ENCODE measurements at regions not wholly inside any gene's neighbourhood (a gene's known extent, or its start where the extent isn't known, plus 50 kb on each side); places are given as distances from the start of the nearest gene placed in this dataset.

DNA sequence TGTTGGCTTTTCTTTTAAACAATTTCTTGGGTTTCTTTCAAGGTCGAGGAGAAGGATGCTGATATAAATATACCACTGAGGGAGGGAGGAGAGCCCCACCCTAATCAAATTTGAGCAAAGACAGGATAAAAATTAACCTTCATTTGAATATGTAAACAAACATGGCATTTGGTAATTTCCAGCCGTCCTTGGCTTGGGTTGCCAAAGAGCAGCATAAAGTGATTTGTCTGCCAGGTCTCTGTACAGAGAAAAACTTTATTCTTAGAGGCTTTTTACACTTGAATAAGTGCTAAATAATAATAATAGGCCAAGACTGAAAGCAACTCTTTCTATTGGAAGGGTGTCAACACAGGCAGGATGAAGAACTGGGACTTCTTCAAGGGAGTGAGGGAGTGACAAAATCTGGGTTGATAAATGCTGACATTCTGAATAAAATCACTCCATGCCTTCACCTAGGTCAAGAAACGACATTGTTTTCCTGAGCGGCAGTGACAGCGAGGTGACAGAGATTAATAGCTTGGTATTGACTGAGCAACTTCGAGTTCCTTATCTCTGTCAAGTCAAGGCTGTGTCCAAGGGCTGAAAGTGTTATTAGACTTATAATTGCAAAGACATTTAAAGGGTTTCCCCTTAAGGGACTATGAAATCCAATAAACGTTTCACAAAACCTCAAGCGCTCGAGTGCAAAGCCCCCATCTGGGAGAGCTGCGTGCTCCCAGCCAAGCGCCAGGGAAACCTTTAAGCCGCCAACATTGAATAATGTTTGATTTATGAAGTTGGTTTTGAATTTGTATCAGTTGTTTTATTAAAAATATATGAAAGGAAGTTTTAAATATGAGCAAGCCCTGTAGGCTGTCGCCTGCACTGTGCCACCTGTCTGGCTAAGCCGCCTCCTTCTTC, 269.5 kb upstream of the N4BP1 start:
- DNase-seq: no peak

DNA sequence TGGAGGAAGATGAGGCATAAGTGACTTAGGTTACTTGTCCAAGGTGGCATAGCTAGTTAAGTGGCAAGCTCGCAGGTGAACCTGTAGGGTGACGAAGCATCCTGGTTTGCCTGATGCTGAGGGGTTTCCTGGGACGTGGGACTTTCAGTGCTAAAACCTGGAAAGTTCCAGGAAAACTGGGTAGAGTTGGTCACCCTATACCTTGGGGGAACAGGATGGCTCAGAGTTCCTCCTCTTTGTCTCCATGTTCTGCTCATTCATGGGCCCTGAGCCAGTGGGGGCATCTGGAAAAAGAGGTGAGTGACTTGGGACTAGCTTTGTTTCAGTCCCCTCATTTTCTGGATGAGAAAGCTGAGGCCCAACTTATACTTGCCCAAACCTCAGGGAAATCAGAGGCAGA, 268.0 kb upstream of the N4BP1 start:
- no peak for DNase-seq

DNA sequence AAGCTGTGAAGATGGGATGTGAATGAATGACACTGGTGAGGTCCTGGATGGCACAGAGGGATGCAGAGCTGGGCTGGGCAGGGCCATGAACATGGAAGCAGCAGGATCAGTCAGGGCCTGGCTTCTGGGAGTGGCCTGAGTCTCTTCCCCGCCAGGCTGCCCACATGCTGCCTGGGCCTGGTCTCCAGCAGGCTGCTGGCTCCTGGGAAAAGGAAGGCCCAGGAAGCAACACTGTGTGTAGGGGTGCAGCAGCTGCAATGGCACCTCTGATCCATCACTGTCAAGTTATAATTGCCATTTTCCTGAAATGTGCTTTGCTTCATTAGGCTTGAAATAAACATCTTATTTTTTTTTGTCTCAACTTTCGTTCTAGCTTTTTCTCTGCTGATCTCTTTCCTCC, 260.2 kb upstream of the N4BP1 start:
- no peak for DNase-seq

DNA sequence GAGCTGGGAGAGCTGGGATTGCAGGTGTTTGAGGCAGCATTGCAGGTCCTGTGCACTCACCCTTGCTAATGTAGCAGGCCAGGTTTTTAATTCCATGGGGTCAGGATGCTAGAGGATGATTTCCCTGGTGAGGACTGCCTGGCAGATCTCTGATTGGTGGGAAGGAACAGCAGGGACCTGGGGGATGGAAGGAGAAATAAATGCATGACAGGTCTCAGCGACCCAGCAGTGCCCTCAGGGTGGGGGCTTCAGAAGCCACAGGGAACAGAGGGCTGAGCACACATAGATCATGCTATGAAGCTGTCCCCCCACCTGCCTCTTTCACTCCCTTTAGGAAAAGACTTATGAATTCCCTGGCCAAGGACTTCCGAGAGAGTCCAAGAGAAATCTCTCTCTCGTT, 255.5 kb upstream of the N4BP1 start:
- no peak for DNase-seq

DNA sequence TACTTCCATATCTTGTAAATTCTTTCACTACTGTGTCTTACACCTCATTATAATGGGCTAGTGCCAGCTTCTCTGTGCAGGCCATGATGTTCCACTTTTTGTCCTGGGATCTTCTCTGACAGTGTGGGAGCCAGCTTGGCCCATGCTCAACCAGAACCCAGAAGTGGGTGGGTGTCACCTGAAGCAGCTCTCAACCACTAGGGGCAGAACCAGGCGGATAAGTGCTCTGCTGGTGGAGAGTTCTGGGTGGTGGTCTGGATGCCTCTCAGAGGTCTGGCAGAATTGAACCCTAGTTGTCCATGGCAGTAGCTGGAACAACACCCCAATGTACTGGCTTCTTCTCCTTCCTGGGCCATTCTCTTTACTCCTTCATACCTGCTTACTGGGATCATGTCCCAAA, 254.1 kb upstream of the N4BP1 start:
- no peak for DNase-seq

DNA sequence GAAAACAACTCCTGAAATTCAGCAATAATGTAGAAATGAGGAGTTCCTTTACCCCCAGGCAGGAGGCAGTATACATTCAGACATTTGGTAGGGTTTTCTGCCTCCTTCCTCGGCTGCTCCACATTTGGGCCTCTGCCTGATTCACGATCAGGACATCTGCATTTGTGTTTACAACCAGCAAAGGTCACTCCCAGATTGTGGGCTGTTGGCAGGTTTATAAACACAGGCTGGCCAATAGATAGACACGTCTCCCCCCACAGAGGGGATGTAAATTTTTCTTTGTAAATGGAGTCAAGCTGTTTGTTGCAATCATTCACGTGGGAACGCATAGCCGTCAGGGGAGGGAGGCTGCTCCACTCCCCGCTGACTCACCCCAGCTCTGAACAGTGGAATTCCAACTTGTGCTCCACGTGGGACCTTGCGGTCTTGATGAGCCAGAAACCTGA, 252.1 kb upstream of the N4BP1 start:
- no peak for DNase-seq

DNA sequence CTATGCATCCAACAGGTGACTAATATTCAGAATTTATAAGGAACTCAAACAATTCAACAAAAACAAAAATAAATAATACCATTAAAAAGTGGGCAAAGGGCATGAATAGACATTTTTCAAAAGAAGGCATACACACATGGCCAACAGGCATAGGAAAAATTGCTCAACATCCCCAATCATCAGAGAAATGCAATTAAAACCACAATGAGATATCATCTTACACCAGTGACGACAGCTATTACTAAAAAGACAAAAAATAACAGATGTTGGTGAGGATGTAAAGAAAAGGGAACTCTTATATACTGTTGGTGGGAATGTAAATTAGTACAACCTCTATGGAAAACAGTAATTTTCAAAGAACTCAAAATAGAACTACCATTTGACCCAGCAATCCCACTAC, 250.4 kb upstream of the N4BP1 start:
- DNase-seq: no peak

DNA sequence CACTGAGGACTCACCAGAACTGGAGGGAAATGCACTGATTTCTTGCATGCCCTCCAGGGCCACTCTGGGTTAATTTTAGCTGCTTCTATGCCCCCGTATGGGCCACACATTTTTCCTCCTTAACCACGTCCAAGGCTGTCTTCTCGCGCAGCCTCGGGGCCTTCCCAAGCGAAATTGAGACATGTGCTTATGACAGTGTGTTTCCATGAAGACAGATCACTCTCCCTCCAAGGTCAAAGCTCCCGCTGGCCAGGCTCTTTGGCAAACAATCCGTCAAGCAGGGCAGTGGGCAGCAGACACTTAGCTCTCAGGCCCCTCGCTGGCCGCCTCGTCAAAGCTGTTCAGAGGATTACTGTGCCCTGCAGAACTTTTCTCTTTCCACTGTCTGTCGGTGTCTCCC, 243.0 kb upstream of the N4BP1 start:
- DNase-seq: no peak

DNA sequence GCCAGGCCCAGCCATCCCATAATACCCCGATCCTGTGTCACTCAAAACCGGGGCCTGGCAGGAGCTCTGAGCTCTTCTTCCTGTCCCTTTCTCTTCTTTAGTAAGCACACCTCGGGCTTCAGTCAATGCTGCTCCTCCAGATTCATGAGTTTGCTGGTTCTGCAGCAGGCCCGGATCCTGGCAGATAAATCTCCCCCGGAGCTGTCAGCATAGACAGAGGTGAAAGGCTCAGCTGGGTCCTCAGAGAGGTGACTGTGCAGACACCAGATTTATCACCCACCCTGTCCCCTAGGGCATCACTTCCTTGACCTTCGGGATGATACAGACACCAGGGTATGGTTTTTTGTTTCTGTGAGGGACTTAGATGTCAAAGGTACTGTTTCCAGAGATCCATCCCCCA, 242.5 kb upstream of the N4BP1 start:
- DNase-seq: no peak

DNA sequence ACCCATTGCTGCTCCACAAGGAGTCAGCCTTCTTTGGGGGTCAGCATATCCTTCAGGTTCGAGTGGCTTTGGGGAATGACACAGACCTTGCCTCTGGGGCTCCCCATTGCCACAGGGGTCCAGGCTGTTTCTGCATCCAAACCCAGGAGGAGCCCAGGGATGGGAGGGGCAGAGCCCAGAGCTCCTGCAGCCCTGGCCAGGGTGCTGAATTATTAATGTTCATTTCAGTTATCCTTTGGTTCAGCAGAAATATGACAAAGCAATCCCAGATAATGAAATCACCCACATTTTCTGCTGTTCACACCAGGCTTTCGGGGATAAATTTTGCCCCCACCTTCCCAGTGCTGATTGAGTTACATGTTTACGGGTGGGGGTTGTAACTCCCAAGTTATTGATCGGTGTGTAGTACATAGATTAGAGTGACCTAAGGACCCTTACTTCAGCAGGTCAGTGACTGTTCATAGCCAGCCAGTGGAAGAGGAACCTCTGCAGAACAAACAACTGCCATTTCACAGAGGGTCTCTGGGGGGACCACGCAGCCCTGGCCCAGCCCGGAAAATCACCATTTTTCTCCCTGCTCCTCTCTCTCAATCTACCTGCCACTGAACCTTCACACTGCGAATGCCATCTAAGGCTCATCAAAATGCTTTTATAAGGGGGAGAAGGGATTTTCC, 240.3 kb upstream of the N4BP1 start:
- DNase-seq: no peak

DNA sequence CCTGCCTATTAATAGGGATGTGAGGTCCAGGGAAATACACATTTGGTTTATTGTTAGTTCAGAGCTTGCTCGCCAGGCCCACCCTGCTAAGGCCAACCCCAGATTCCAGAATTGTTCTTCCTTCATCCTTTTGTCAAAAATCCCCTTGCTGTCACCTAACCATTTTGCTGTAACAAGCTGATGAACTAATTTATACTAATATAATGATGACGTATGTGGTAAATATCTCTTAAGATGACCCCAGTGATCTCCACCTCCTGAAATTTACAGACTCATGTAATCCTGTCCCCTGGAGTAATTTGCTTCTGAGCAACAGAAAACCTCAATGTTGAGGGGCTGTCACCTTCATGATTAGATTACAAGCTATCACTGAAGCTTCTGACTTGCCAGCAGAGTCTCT, 236.3 kb upstream of the N4BP1 start:
- no peak for DNase-seq

DNA sequence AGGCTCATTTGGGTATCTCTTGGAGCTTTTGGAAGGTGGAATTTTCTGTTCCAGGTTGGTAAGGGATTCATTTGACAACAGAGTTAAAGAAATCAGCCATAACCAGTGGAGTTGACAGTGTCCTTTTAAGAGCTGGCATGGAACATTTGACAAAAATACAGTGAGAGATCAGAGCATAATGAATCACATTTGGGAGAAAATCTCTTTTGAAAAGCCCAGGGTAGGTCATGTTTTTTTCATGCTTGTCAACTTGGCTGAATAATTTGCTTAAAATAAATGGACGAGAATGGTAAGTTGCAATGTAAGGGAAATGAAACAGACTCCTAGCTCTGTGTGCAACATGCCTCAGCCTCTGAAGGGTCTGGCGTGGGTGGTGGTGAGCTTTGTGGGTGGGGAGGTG, 235.3 kb upstream of the N4BP1 start:
- DNase-seq: no peak

DNA sequence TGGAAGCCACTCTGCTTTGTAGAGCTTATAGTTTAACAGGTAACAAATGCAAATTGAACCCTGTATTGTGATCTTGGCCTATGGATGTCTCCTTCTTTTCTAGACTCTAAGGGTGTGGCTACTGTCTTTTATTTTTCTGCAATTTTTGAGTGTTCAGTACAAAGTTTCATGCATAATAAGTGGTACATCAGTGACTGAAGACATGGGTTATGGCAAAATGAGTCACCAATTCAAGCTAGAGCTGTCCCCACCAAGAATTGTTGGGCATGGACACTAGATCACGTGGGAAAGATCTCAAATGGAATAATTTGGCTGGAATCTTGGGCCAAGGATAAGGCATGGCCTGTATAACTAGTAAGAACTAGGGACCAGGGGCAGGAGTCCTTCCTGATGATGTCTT, 228.4 kb upstream of the N4BP1 start:
- no peak for DNase-seq

DNA sequence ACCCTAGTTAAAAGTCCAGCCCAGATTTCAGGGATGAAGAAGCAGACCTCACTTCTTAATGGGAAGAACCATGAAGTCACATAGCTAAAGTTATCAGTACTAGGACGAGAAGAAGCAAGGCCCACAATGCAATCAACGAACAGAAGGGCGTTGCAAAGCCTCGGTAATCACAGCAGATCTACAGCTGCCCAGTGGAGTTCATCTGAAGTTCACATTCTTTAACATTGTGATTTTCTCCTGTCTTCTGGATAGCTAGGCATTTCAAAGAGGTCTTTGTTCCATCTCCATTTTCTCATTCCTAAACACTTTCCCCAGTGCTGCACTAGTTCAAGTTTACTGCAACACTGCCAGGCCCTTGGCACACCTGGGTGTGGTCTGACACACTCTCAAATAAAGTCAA, 226.7 kb upstream of the N4BP1 start:
- no peak for DNase-seq

DNA sequence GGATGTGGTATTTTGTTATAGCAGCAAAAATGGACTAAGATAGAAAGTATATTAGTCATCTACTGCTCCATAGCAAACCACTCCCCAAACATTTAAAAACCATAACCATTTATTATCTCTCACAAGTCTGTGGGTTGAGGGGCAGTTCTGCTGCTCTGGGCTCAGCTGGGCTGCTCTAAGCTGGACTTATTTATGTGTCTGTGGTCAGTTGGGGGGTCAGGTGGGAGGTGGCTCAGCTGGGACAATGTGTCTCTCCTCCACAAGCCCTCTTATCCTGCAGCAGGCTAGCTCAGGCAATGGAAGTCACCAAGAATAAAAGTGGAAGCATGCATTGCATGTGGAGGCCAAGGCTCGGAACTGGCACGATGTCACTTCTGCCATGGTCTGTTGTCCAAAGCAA, 226.1 kb upstream of the N4BP1 start:
- no peak for DNase-seq

DNA sequence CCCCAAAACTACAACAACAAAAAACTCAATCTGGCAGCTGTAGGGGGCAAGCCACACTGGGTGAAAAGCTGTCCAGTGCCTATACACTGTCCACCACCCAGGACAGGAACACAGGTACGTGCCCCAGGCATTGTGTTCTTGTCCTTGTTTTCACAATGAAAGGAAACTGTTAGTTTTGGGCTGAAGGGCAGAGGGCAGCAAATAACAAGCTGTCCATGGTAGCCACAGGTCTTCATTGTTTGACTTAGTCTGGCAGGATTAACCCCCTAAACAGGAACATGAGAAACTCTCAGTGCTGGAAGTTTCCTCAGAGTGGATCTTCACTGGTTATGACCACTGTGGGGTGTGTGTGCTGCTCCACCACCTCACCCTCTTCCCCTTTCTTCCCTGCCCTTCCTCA, 224.6 kb upstream of the N4BP1 start:
- DNase-seq: no peak

DNA sequence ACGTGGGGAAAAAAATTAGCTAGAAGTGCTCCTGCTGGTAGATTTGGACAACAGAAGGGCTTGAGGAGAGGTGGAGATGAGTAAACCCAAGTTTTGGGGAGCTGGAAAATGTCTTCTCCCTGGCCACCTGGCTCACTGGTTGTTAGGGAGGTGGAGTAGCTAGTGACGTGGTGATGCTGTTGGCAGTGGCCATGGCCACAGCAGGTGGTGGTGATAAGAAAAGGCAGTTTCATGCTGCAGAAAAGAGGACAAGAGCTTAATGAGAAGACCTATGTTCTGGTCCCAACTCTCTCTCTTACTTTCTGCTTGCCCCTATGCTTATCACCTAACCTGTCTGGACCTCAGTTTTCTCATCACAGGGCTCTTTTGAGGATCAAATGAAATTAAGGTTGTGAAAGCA, 223.5 kb upstream of the N4BP1 start:
- no peak for DNase-seq

DNA sequence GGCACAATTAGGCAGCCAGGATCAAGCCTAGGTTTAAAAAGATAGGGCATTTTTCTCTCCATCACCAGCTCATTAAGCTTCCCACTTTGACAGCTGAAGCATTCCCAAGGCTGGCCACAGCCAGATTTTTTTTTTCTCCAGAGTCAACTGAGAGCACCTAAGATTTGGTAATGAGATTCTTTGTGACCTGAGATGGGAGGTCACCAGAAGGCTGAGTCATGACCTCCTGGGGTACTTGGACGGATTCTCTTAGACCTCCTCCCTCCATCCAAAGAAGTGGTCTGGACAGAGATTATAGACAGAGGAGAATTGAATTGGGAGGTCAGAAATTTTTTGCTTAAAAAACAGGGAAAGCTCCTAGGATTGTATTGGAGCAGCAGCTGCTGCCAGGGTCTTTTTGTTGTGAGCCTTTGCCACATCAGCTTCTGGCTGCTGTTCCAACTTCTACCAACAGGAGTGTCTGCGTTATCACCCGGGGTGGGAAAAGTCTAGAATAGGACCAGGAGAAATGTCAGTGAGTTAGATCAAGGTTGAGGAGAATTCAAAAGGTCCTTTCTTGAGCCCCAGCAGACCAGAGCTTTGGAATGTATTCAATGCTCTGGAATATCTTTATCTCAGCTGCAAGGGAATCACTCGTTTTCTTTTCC, 221.2 kb upstream of the N4BP1 start:
- no peak for DNase-seq

DNA sequence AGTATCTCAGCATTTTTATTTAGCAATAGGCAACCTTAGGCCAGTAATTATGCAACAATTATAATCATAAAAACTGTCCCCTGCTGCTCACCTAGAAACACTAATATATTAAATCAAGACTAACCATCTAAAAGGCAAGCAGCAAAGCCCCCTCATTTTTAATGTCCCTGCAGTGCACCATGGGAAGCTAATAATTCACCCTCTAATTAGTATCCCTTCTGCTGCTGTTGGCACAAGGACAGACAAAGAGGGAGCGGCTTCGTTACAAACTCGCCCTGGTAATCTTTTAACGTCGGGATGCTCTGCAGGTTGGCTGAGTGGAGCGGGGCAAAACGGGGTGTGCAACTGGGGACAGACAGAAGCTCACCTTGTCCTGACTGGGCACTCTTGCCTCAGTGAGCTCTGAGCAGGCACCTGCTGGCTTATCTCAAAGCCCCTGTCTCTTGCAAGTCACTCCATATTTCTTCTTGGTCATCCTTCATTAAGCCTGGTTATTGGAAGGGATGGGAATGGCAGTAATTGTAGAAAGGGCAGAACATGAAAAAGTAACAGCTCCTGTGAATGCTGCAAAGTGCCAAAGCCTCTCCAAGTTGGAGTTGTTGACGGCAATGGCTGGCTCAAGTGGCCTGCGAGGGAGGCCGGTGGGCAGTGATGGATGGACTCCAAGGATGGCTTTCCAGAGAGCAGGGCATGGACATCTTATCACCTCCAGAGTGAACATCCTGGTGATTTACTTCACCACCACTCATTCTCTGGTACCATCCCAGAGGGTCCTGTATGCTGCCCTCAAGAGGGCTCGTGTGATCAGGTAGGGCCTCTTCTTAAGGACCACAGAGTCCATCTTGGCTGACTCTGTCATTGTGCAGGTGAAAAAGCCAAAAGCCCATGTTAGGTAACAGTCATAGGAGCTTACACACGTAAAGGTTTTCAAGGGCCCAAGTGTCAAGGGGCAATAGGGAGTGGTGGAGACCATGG, 219.6 kb upstream of the N4BP1 start:
- no peak for DNase-seq

DNA sequence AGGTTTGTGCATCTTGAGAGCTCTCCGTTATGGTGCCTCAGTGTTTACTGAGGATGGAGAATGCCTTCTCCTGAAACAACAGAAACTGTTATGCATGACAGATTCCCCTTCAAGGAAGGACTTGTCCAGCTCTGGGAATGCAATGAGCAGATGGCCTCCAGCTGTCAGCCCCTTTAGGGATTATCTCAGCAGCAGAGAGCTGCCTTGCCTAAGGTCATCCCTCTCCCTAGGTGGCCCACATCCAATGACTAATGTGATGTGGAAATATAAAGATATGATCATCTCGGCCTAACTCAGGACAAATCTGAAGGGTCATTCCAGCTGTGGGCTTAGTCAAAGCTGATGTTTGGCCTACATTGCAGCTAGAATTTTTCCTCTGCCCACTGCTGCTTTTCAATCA, 214.3 kb upstream of the N4BP1 start:
- DNase-seq: no peak

DNA sequence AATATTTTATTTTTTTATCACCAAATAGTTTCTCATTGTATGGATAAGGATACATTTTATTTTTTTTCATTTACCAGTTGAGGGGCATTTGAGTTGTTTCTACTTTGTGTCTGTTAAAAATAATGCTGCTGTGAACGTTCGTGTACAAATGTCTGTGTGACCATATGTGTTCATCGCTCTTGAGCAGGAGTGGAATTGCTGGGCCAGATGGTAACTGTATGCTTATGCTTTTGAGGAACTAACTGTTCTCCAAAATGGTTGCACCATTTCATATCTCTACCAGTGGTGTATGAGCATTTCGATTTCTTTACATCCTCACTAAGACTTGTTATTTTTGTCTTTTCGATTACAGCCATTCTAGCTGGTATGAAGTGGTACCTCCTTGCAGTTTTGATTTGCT, 212.5 kb upstream of the N4BP1 start:
- no peak for DNase-seq

DNA sequence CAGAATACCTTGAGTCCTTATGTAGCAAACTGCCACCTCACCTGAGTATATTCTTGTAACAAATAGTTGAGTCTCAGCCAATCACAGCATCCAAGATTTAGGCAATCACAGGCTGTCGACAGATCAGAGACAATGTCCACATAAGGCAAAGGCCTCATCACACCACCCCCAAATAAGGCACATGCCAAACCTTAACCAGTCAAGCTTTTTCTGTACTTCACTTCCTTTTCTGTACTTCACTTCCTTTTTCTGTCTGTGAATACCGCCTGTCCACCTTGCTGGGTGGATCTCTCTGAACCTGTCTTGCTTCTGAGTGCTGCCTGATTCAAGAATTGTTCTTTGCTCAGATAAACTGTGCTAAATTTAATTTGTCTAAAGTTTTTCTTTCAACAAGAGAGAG, 210.4 kb upstream of the N4BP1 start:
- DNase-seq: no peak

DNA sequence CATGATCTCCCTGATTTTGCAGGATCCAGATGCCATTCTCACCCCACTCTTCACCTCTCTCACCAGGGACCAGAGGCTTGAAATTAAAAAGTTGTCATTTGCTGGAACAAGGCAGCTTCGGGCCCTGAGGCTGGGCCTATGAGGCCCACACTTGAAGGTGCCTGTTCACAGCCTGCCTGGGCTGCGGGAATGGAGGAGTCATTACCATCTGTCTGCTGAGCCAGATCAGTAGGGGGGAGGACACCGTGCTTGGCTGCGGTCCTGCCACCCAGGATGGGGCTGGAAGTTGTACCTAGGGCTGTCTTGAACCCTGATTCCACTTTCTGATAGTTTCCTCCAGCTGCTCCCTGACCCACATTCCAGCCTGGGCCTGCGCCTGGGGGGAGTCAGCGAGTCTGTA, 208.3 kb upstream of the N4BP1 start:
- no peak for DNase-seq

All from bone marrow (tissue), 2 donors.